Upper lobe of left lung (tissue), 6 donors: ENCODE measurements at regions not wholly inside any gene's neighbourhood (a gene's known extent, or its start where the extent isn't known, plus 50 kb on each side); places are given as distances from the start of the nearest gene placed in this dataset.
"Not testable (repeated sequence)": the region's sequence is repeated elsewhere in the genome, so short reads cannot be mapped to it uniquely, and the experiment has no call there.

Source experiments
- ATAC-seq, 2 donors: fragments of 200-7000 bp; cut with Tn5 transposase; one replicate each; pipeline ENCODE4 v1.9.1; 2022; ENCODE audit warnings: mild to moderate bottlenecking in 2 of 2, moderate library complexity in 2 of 2; ENCODE audit not compliant: low FRiP score in 2 of 2
- DNase-seq, 2 donors: peaks; one replicate each; pipeline ENCODE4 v3.0.0-alpha.2; 2019 to 2020
- H3K27ac ChIP-seq, 4 donors: fragments of 200-600 bp; sonication (generic); one replicate each; pipeline ENCODE4 v1.5.1; 2016 to 2019
- H3K27me3 ChIP-seq, 4 donors: fragments of 200-600 bp; sonication (generic); one replicate each; pipeline ENCODE4 v1.5.1; 2017 to 2019
- H3K36me3 ChIP-seq, 4 donors: fragments of 200-600 bp; sonication (generic); one replicate each; pipeline ENCODE4 v1.5.1; 2016 to 2019
- H3K4me1 ChIP-seq, 4 donors: fragments of 200-600 bp; sonication (generic); one replicate each; pipeline ENCODE4 v1.5.1; 2018 to 2019
- H3K4me3 ChIP-seq, 4 donors: fragments of 200-600 bp; sonication (generic); one replicate each; pipeline ENCODE4 v1.5.1; 2017 to 2019; ENCODE audit warnings: mild to moderate bottlenecking in 2 of 4, moderate library complexity in 1 of 4
- H3K9me3 ChIP-seq, 4 donors: fragments of 200-600 bp; sonication (generic); one replicate each; pipeline ENCODE4 v1.5.1; 2018 to 2019
- CTCF ChIP-seq, 6 experiments: fragments of 450-650 bp in 4 of 6; fragments of 200-600 bp in 2 of 6; sonication (generic) in 2 of 6; IDR thresholded peaks; one replicate each; pipeline ENCODE4 v1.5.1; 2016 to 2019; ENCODE audit warnings: antibody characterized with exemption in 6 of 6
- EP300 ChIP-seq, 4 donors: sonication (generic); formaldehyde crosslinking; IDR thresholded peaks; one replicate each; pipeline ENCODE4 v1.5.1; 2017; ENCODE audit warnings: antibody characterized with exemption in 4 of 4, control low read depth in 2 of 4
- POLR2A ChIP-seq, 4 donors: fragments of 450-650 bp; IDR thresholded peaks; one replicate each; pipeline ENCODE4 v1.5.1; 2016 to 2017; ENCODE audit warnings: antibody characterized with exemption in 4 of 4, mild to moderate bottlenecking in 2 of 4
- POLR2AphosphoS5 ChIP-seq, 2 donors: sonication (generic); formaldehyde crosslinking; IDR thresholded peaks; one replicate each; pipeline ENCODE4 v1.5.1; 2017; ENCODE audit warnings: antibody characterized with exemption in 2 of 2
- WGBS, 2 donors: methylation state at CpG; one replicate each; pipeline ENCODE4 v1.1.5; 2017 to 2018; 5-methylcytosine and 5-hydroxymethylcytosine counted together
- donor health status: DM: no; HTN: no; CAD: no; lungs with moderate emphysema.
- donor health status: DM: no; HTN: yes; CAD: no; lungs with severe emphysema.

GRCh38 chrX:88991583-88992132 lies 244.6 kb downstream of the CPXCR1 start:
- WGBS, 2 donors: 32 to 50% methylated on average over 7 of the region's 7 CpGs
- Histone ChIP-seq H3K36me3 (no peaks in the 10 kb centered on the region), H3K27me3 (no peaks in the 10 kb centered on the region), H3K4me1 (no peaks in the 10 kb centered on the region), H3K9me3 (no peaks in the 10 kb centered on the region), H3K4me3 (no peak overlapping the region), H3K27ac (no peak overlapping the region)
- no peak for TF ChIP-seq POLR2A (IDR thresholded peaks at IDR 0.05)
- TF ChIP-seq EP300 (IDR thresholded peaks at IDR 0.05): no peak
- no peak for TF ChIP-seq CTCF (IDR thresholded peaks at IDR 0.05)
- TF ChIP-seq POLR2AphosphoS5 (IDR thresholded peaks at IDR 0.05): no peak
- DNase-seq: no peak
- no peak for ATAC-seq

- Histone ChIP-seq H3K36me3 (no peaks in the 10 kb centered on the region), H3K9me3 (no peaks in the 10 kb centered on the region), H3K27me3 (no peaks in the 10 kb centered on the region), H3K4me3 (no peak overlapping the region), H3K4me1 (no peaks in the 10 kb centered on the region), H3K27ac (no peak overlapping the region)
- DNase-seq: no peak
- no peak for TF ChIP-seq POLR2A (IDR thresholded peaks at IDR 0.05)
- no peak for TF ChIP-seq POLR2AphosphoS5 (IDR thresholded peaks at IDR 0.05)
- no peak for TF ChIP-seq CTCF (IDR thresholded peaks at IDR 0.05)
- TF ChIP-seq EP300 (IDR thresholded peaks at IDR 0.05): no peak
- ATAC-seq: no peak
Measured at GRCh38 chrX:89021964-89022363, 274.9 kb downstream of the CPXCR1 start.

- DNase-seq: no peak
- no peak overlapping the region for H3K4me3 ChIP-seq
- no peaks in the 10 kb centered on the region for H3K4me1 ChIP-seq
- TF ChIP-seq EP300 (IDR thresholded peaks at IDR 0.05) (no peak), CTCF (IDR thresholded peaks at IDR 0.05) (no peak), POLR2AphosphoS5 (IDR thresholded peaks at IDR 0.05) (no peak), POLR2A (IDR thresholded peaks at IDR 0.05) (no peak)
- no peak for ATAC-seq
- H3K9me3 ChIP-seq: peaks cover 0 to 12% (median 0%) of the 10 kb centered on the region in 4 donors
- H3K27me3 ChIP-seq: no peaks in the 10 kb centered on the region
- H3K27ac ChIP-seq: no peak overlapping the region
- no peaks in the 10 kb centered on the region for H3K36me3 ChIP-seq
- 87% methylated on average over 1 of the region's 1 CpG; no CpG with 5 or more reads in 1 of the 2 donors for WGBS, 2 donors
Measured at GRCh38 chrX:89033723-89034122, 286.7 kb downstream of the CPXCR1 start.

- no peaks in the 10 kb centered on the region for H3K4me1 ChIP-seq
- no peaks in the 10 kb centered on the region for H3K36me3 ChIP-seq
- H3K27me3 ChIP-seq: no peaks in the 10 kb centered on the region
- TF ChIP-seq POLR2AphosphoS5 (IDR thresholded peaks at IDR 0.05) (no peak), CTCF (IDR thresholded peaks at IDR 0.05) (no peak), POLR2A (IDR thresholded peaks at IDR 0.05) (no peak), EP300 (IDR thresholded peaks at IDR 0.05) (no peak)
- H3K9me3 ChIP-seq: peaks cover 0 to 12% (median 0%) of the 10 kb centered on the region in 4 donors
- WGBS, 2 donors: 41 to 86% methylated on average over 1 of the region's 1 CpG
- no peak for ATAC-seq
- H3K27ac ChIP-seq: no peak overlapping the region
- H3K4me3 ChIP-seq: no peak overlapping the region
- DNase-seq: no peak
Measured at GRCh38 chrX:89034679-89035078, 287.7 kb downstream of the CPXCR1 start.

- no peaks in the 10 kb centered on the region for H3K36me3 ChIP-seq
- no peak for ATAC-seq
Measured at GRCh38 chrX:89053223-89053622, 306.2 kb downstream of the CPXCR1 start.

GRCh38 chrX:89099587-89099986 lies 352.6 kb downstream of the CPXCR1 start:
- not testable (repeated sequence) for H3K4me1 ChIP-seq, H3K27ac ChIP-seq, DNase-seq, H3K9me3 ChIP-seq, H3K4me3 ChIP-seq, H3K36me3 ChIP-seq, ATAC-seq, H3K27me3 ChIP-seq
- WGBS, 2 donors: 86 to 89% methylated on average over 7 of the region's 7 CpGs

More at GRCh38 chrX:89053223-89053622, 306.2 kb downstream of the CPXCR1 start:
- H3K27me3 ChIP-seq: no peaks in the 10 kb centered on the region
- DNase-seq: no peak
- TF ChIP-seq CTCF (IDR thresholded peaks at IDR 0.05): no peak
- TF ChIP-seq POLR2AphosphoS5 (IDR thresholded peaks at IDR 0.05): no peak
- no peak for TF ChIP-seq EP300 (IDR thresholded peaks at IDR 0.05)
- no peak for TF ChIP-seq POLR2A (IDR thresholded peaks at IDR 0.05)
- no peaks in the 10 kb centered on the region for H3K4me1 ChIP-seq
- no peak overlapping the region for H3K4me3 ChIP-seq
- H3K9me3 ChIP-seq: no peaks in the 10 kb centered on the region
- no peak overlapping the region for H3K27ac ChIP-seq
